Common myeloid progenitor, CD34-positive (primary cell): ENCODE measurements at regions not wholly inside any gene's neighbourhood (a gene's known extent, or its start where the extent isn't known, plus 50 kb on each side); places are given as distances from the start of the nearest gene placed in this dataset.

ENCODE experiments used
- CTCF ChIA-PET: fragments of 350-600 bp; sonication (Branson Sonifier 250); formaldehyde crosslinking; loops from one replicate; lab custom pipeline; 2021; ENCODE audit warnings: antibody characterized with exemption; lab: Charles Lee
- POLR2A ChIA-PET: fragments of 350-600 bp; sonication (Branson Sonifier 250); formaldehyde crosslinking; loops from one replicate; lab custom pipeline; 2021; ENCODE audit warnings: antibody characterized with exemption; lab: Charles Lee
- DNase-seq, 3 donors: peaks; one replicate each; pipeline versions ENCODE4 v3.0.0 to v3.0.0-alpha.2; 2013
- H3K27ac ChIP-seq, 2 experiments: 1 replicate in 1 of 2; 2 replicates in 1 of 2; pipeline ENCODE4 v1.7.0; 2013; ENCODE audit warnings: inconsistent platforms in 2 of 2, low read length in 2 of 2, mild to moderate bottlenecking in 2 of 2, low read depth in 1 of 2, moderate library complexity in 1 of 2; ENCODE audit not compliant: severe bottlenecking in 2 of 2, insufficient read depth in 1 of 2, poor library complexity in 1 of 2
- H3K27me3 ChIP-seq, 5 experiments: replicated peaks in 2 of 5; 1 replicate in 3 of 5; 2 replicates in 2 of 5; pipeline versions ENCODE4 v1.6.1 to v1.7.0; 2013; ENCODE audit warnings: low read length in 4 of 5, mild to moderate bottlenecking in 2 of 5, moderate library complexity in 2 of 5, inconsistent platforms in 1 of 5; ENCODE audit not compliant: insufficient read depth in 5 of 5, control insufficient read depth in 4 of 5
- H3K36me3 ChIP-seq, 4 experiments: 1 replicate in 2 of 4; 2 replicates in 2 of 4; pipeline versions ENCODE4 v1.6.1 to v1.7.0; 2013; ENCODE audit warnings: low read length in 3 of 4, control low read depth in 1 of 4, mild to moderate bottlenecking in 1 of 4; ENCODE audit not compliant: control insufficient read depth in 4 of 4, insufficient read depth in 4 of 4
- H3K4me1 ChIP-seq, 4 experiments: 1 replicate in 3 of 4; 2 replicates in 1 of 4; pipeline versions ENCODE4 v1.6.1 to v1.7.1; 2013; ENCODE audit warnings: low read length in 3 of 4, mild to moderate bottlenecking in 3 of 4, control low read depth in 1 of 4, inconsistent platforms in 1 of 4, moderate library complexity in 1 of 4; ENCODE audit not compliant: control insufficient read depth in 4 of 4, insufficient read depth in 4 of 4; ENCODE audit errors: control extremely low read depth in 1 of 4
- H3K4me3 ChIP-seq, 7 experiments: 1 replicate in 4 of 7; 2 replicates in 3 of 7; pipeline versions ENCODE4 v1.5.1 to v1.7.0; 2013; ENCODE audit warnings: mild to moderate bottlenecking in 7 of 7, low read length in 6 of 7, moderate library complexity in 6 of 7, inconsistent platforms in 2 of 7, low read depth in 2 of 7, control low read depth in 1 of 7; ENCODE audit not compliant: insufficient read depth in 4 of 7, control insufficient read depth in 1 of 7; ENCODE audit errors: extremely low read depth in 1 of 7
- H3K9me3 ChIP-seq, 5 experiments: 1 replicate in 4 of 5; 2 replicates in 1 of 5; pipeline versions ENCODE4 v1.6.1 to v1.7.1; 2013; ENCODE audit warnings: low read length in 4 of 5, mild to moderate bottlenecking in 2 of 5, inconsistent platforms in 1 of 5, low read depth in 1 of 5, moderate library complexity in 1 of 5; ENCODE audit not compliant: control insufficient read depth in 4 of 5, insufficient read depth in 2 of 5; ENCODE audit errors: control extremely low read depth in 1 of 5
- WGBS: methylation state at CpG from one replicate; pipeline ENCODE4 v1.1.5; 2013; ENCODE audit not compliant: insufficient coverage; 5-methylcytosine and 5-hydroxymethylcytosine counted together

GRCh38 chr4:111216791-111217190, 593.9 kb upstream of the PITX2 start:
- no peak overlapping the region for H3K4me3 ChIP-seq
- no peaks in the 10 kb centered on the region for H3K36me3 ChIP-seq
- CTCF ChIA-PET, result no interaction called here

DNA sequence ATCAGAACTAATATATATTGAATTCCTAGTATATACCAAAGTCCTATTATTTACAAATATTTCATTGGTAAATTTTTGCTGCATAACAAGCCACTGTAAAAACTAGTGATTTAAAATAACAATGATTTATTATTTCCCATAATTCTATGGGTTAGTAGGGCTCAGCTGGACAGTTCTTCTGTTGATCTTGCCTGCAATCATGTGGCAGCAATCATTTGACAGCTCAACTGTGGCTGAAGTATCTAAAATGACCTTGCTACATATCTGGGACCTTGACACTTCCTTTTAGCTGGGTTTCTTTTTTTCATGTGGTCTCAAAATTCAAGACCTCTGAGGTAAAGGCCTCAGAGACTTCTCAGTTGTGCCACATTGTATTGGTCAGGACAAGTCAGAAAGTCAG, 598.5 kb upstream of the PITX2 start:
- Histone ChIP-seq H3K27me3 (no peaks in the 10 kb centered on the region), H3K4me1 (no peaks in the 10 kb centered on the region), H3K36me3 (no peaks in the 10 kb centered on the region), H3K27ac (no peak overlapping the region), H3K4me3 (no peak overlapping the region), H3K9me3 (no peaks in the 10 kb centered on the region)
- ChIA-PET POLR2A (no interaction called here), CTCF (no interaction called here)
- no peak for DNase-seq

More at GRCh38 chr4:111216791-111217190, 593.9 kb upstream of the PITX2 start:
- Histone ChIP-seq H3K27me3 (no peaks in the 10 kb centered on the region), H3K9me3 (no peaks in the 10 kb centered on the region), H3K27ac (no peak overlapping the region), H3K4me1 (no peaks in the 10 kb centered on the region)
- POLR2A ChIA-PET, result no interaction called here
- DNase-seq, result no peak

- Histone ChIP-seq H3K4me1 (no peaks in the 10 kb centered on the region), H3K9me3 (no peaks in the 10 kb centered on the region), H3K27ac (no peak overlapping the region), H3K27me3 (no peaks in the 10 kb centered on the region), H3K36me3 (no peaks in the 10 kb centered on the region), H3K4me3 (no peak overlapping the region)
- WGBS, result 90% methylated on average over 1 of the region's 1 CpG
- POLR2A ChIA-PET, result no interaction called here
- DNase-seq, result no peak
- CTCF ChIA-PET, result no interaction called here
Measured at GRCh38 chr4:111228396-111228795, 605.5 kb upstream of the PITX2 start.

DNA sequence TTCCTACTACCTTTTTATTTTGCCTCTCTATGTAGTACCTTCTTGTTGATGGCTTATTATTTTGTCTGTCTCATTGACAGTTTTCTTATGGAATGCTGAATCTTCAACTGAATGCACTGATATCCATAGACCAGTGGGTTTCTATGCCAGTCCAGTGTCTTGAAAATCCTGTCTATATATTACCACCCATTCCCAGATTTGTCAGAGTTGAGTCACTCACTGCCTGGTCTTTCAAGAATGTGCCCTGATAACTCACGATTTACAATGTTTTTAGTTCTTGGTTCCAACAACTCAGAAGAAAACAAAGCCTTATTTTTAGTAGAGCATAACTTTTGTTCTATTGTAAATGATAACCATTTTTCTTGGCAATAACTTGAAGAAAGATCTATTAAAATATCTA, 606.0 kb upstream of the PITX2 start:
- no peaks in the 10 kb centered on the region for H3K4me1 ChIP-seq
- H3K9me3 ChIP-seq, result no peaks in the 10 kb centered on the region
- no CpG with 5 or more reads among the region's 1 CpG for WGBS
- no peak overlapping the region for H3K4me3 ChIP-seq
- ChIA-PET POLR2A (no interaction called here), CTCF (no interaction called here)
- no peak for DNase-seq
- no peaks in the 10 kb centered on the region for H3K27me3 ChIP-seq
- no peaks in the 10 kb centered on the region for H3K36me3 ChIP-seq
- no peak overlapping the region for H3K27ac ChIP-seq

DNA sequence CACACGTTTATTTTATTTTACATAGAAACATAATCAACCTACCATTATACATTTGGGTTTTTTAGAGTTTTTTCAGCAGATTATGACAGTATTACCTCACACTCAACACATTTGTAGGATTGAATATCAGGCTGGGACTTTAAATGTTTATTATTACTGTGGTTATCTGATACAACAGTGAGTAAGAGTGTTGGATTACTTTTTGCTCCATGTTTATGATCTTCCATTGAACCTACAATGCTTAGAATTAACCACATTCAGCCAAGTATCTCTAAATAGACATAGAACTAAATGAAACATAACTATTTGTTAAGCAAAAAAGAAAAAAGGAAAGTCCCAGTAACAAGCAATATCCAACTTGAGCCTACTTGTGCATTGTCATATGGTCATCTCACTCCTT, 607.4 kb upstream of the PITX2 start:
- H3K4me1 ChIP-seq, result no peaks in the 10 kb centered on the region
- no CpG with 5 or more reads among the region's 1 CpG for WGBS
- ChIA-PET POLR2A (interaction anchor here (0.7 kb wide), 1 partner anchor 117 kb away, joined by 3 read pairs; no protein-coding TSS in a partner anchor), CTCF (no interaction called here)
- no peaks in the 10 kb centered on the region for H3K9me3 ChIP-seq
- DNase-seq, result no peak
- H3K27ac ChIP-seq, result no peak overlapping the region
- H3K27me3 ChIP-seq, result no peaks in the 10 kb centered on the region
- no peak overlapping the region for H3K4me3 ChIP-seq
- no peaks in the 10 kb centered on the region for H3K36me3 ChIP-seq

DNA sequence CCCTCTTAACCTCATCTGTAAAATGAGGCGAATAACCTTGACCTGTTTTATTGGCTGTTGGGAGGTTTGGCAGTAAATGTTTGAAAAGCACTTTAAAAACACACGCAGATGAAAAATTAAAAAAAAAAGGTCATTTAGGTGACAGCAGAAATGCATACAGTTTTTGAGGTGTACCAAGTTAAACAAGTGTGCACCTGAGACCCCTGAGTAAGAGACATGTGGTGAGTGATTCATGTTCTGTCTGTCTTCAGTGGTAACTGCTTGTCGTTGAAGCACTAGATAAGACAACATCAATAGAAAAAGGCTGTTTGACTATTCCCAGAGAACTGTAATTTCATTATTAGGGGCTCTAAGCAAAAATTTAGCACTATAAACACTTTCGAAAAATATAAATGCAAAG, 608.4 kb upstream of the PITX2 start:
- no peaks in the 10 kb centered on the region for H3K36me3 ChIP-seq
- no peak overlapping the region for H3K4me3 ChIP-seq
- 100% methylated on average over 1 of the region's 4 CpGs for WGBS

GRCh38 chr4:111234939-111235338, 612.1 kb upstream of the PITX2 start:
- POLR2A ChIA-PET, result no interaction called here
- CTCF ChIA-PET, result no interaction called here
- DNase-seq, result no peak
- H3K9me3 ChIP-seq, result no peaks in the 10 kb centered on the region
- H3K36me3 ChIP-seq, result no peaks in the 10 kb centered on the region
- no peaks in the 10 kb centered on the region for H3K27me3 ChIP-seq
- H3K27ac ChIP-seq, result no peak overlapping the region
- no peak overlapping the region for H3K4me3 ChIP-seq
- WGBS, result 66% methylated on average over 4 of the region's 8 CpGs
- H3K4me1 ChIP-seq, result no peaks in the 10 kb centered on the region

More for the DNA sequence above, 608.4 kb upstream of the PITX2 start:
- no peaks in the 10 kb centered on the region for H3K9me3 ChIP-seq
- ChIA-PET POLR2A (no interaction called here), CTCF (no interaction called here)
- DNase-seq, result no peak
- H3K27me3 ChIP-seq, result no peaks in the 10 kb centered on the region
- no peaks in the 10 kb centered on the region for H3K4me1 ChIP-seq
- no peak overlapping the region for H3K27ac ChIP-seq
